ENCODE measurements at regions not wholly inside any gene's neighbourhood (a gene's known extent, or its start where the extent isn't known, plus 50 kb on each side); places are given as distances from the start of the nearest gene placed in this dataset.
"Not testable (repeated sequence)": the region's sequence is repeated elsewhere in the genome, so short reads cannot be mapped to it uniquely, and the experiment has no call there.

- TF ChIP-seq POLR2A, CTCF (IDR thresholded peaks at IDR 0.05): not testable (repeated sequence)
Observed at GRCh38 chr19:27707026-27707425, 1505.9 kb downstream of the UQCRFS1 start.
